GM21360 (cell line): ENCODE measurements at regions not wholly inside any gene's neighbourhood (a gene's known extent, or its start where the extent isn't known, plus 50 kb on each side); places are given as distances from the start of the nearest gene placed in this dataset.

Experiments used
- ATAC-seq: cut with Tn5 transposase; IDR thresholded peaks from one replicate; pipeline ENCODE4 v1.9.1; 2021; ENCODE audit warnings: mild to moderate bottlenecking, moderate library complexity; ENCODE audit not compliant: unreplicated experiment

DNA sequence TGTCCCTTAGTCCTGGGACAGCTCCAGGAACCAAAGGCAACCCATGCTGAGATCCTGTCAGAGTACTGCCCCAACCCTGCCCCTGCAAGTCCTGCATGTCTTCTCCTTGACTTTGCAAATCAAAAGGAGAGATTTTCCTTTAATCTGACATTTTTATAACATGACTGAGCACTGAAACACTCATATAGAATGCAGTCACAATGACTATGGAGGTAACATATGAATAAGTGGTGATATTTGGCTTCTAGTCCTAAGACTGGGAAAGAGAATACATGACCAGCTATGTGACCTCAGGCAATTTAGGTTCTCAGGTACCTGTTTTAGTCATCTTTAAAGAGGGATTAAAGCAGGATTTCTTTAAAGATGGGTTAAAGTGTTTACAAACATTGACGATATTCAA is 941.6 kb upstream of the CDH8 start:
- no peak for ATAC-seq

DNA sequence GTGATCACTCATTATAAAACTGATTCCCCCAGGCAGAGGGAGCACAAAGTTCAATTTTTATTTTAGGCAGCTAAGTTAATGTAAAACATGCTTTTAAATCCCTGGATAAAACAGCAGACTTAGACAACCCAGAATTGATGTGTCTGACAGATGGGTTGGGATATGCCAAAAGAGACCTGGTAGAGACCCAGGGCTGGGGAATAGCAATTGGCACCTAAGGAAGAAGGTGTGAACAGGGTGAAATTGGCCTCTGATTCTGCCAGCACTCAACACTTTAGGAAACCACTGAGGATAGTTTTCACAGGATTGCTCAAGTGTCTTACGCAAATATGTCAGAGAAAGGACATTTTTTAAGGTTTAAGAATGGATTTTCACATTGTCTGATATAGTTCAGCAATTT is 938.2 kb upstream of the CDH8 start:
- ATAC-seq = no peak

DNA sequence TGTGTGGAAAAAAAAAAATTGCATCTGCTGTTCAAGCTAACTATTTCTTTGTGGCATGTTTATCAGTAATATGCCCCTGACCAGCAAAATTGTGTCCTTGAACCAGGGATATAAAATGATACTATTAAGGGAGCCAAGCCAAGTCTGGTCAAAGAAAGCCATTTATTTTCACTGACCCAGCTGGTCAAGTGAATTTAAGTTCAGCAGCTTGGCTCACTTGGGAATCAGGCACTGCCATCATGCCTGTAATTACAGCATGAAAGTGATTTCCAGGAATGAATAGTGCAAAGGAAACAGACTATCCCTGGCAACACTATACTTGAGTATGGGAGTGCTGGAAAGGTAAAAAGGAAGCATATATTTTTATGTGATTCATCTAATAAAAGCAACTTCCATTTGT is 934.6 kb upstream of the CDH8 start:
- ATAC-seq = no peak

DNA sequence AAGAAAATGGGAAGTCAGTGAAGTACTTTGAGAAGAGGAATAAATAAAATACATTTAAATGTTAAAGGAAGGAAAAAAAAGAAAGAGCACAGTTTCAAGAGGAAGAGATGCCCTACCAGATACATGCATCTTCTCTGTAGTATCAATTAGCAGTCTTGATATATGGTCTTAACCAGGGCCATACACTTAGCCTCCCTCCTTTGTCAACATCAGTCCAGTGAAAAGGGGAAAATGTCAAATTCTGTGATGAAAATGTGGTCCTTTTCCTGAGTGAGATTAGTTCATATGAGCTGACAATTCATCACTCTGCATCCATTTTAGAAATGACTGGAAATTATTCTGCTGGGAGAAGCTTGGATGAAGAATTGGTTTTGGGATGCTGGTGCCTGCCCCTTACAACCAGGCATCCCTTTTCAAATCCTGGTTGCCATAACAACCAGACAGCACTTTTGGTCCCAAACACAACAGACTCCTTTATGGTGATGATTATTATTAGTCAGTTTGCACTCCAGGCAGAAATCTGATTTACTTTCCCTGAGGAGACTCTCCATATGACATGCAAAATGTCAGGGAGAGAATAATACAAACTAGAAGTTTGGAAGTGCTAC is 933.6 kb upstream of the CDH8 start:
- ATAC-seq = no peak

DNA sequence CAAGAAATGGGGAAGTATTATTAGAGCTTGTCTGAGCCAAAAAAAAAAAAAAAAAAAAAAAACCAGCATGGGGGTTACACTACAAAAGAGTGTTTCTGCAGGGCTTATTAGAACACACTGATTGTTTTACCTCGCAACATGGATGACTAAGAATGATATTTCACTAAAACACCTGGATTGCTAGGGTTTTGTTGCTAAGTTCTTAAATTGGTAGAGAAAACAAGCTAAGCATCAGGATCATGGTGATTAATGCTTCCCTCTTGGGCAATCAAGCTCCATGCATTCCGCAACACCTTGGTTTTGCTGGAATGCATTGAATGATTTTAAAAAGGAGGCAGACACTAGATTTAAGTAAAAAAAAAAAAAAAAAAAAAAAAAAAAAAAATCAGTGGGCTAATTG is 931.4 kb upstream of the CDH8 start:
- no peak for ATAC-seq

DNA sequence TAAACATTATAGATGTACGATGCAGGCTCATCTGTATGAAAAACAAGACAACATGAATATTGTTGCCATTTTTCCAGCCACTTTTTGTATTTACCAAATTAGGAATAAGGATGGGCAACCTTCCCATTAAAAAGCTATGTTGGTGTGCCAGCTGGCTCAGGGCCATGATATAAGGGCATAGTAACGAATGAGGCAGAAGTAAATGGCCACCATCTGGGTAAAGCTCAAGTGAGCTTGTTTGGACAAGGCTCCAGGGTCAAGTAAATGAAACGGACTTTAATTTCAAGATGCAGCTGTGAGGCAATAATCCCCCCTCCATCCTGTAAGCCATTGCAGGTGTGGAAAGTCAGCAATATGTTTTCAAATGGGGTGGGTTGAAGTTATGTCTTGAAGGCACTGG is 930.9 kb upstream of the CDH8 start:
- ATAC-seq = no peak

DNA sequence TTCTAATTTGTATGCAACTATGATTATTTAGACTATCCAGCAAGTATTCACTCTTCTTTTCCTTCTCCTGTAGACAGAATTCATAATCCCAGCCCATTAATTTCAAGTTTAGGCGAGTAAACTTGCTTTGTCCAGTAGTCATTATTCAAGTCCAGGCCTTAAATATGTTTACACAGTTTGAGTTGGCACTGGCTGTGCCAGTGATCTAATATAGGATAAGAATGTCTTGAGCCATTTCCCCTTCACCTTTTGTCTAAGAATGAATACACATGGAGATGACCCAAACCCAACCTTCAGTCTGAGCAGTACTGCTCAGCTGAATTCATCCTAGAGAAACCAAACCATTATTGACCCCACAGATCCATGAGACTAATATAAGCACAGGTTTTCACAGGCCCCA is 930.4 kb upstream of the CDH8 start:
- no peak for ATAC-seq

DNA sequence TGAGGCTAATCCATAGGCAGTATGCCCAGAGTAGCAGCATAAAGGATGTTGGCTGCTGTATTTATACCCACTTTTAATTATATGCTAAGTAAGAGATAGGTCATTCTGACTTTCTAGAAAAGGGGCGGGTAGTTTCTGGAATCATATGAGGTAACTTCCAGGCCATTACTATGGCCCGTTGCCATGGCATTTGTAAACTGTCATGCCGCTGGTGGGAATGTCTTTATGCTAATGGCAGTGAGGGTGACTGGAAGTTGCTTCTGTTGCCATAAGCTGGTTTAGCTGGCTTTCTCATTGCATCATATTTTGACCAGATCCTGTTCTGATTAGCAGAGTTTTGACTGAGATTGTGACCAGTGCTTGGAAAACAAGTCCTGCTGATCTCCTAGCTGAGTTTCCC is 929.6 kb upstream of the CDH8 start:
- no peak for ATAC-seq

DNA sequence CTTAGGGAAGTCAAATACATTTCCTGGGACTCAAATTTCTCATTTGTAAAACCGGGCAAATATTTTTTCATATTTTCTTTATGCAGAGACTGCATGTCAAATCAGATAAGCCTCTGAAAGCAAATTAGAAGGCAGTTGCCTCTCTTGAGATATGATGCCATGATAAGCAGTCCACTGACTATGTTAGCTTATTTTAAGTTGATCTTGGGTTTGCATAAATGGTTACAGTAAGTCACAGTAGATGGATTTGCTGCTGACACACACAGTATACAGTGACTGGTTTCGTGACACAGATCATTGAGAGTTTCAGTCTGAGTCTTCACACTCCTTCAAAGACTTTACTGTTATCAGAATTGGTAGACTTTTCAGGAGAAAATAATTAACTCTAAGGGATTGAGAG is 927.6 kb upstream of the CDH8 start:
- ATAC-seq = no peak

DNA sequence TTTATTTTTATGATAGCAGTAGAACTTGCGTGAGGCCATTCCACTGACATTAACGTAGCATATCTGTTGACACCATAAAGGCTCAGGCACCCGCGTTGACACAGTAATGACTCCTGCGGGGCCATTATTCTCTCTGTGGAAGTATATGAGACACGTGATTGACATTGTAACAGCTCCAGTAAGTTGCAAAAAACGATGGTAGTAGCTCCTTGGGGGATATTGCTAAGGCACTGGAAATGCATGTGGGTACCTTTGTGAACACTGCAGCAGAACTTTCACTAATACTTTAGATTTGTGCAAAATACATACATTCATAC is 918.8 kb upstream of the CDH8 start:
- no peak for ATAC-seq

DNA sequence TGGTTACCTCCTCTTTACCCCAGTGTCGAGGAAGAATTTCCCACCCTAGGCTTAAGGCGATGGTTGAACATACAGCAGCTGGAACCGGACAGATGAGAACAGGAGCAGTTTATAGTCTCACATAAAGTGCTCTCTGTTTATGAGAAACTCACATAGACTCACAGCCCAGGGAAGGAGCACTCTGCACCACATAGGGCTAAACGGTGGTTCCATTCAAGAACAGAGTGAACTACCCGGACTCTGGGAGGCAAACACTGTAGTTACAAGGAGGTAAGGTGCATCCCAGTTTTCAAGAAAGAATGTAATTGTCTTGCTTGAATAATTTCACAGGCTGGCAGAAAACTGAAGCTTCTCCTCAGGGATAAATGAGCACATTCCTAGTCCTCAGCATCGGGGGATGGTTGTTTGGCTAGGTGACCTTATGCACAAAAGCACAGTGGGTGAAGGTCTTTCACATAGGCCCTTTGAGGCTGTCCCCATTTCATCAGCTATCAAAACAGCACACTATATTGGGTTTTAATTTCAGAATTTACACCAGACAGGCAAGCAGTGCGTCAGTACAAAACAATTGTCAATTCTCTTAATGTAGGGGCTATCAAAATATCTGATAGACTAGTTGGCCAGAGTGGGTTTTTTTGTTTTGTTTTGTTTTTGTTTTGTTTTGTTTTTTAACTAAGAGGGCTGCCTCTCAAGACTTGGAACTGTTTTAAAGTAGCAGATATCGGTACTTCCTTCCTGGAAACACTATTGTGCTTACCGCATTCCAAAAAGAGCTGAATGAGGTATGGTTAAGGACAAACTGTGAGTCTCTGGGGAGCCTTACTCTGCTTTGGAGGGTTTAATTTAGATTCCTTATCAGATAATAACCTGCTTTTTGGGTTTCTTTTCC is 918.1 kb upstream of the CDH8 start:
- ATAC-seq = no peak

DNA sequence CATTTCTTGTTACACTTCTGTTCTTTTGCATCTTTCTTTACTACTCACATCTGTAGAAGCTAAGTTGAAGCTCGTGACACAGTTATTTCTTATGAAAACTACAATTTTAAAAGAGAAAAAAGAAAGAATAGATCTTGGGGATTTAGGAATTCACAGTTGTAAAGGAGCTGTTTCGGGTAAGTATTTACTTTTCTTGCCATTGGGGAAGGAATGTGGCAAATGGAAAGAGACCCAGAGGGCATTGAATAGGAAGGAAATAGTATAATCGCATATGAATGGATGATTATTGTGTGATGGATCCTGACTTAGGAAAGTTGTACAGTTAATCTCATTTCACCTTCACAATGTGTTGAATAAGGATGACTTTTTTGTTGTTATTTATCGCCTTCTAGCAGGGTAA is 914.1 kb upstream of the CDH8 start:
- ATAC-seq = no peak

DNA sequence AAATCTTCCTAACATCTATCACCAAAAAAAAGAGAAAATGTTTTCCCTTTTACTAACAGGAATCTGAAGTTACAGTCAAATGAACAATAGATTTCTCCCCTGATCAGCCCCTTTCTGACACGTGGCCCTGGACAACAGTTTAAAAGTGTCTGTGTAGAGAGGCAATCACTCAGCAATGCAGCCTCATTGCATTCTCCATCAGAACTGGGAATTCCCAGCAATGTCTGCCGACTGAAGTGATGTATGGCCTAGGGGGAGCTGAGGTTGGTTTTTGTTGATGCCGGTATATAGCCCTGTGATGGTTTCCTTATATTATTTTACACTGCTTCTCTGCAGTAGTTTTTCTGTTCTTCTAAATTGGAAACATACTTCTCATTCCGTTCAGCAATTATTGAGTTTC is 904.3 kb upstream of the CDH8 start:
- no peak for ATAC-seq

DNA sequence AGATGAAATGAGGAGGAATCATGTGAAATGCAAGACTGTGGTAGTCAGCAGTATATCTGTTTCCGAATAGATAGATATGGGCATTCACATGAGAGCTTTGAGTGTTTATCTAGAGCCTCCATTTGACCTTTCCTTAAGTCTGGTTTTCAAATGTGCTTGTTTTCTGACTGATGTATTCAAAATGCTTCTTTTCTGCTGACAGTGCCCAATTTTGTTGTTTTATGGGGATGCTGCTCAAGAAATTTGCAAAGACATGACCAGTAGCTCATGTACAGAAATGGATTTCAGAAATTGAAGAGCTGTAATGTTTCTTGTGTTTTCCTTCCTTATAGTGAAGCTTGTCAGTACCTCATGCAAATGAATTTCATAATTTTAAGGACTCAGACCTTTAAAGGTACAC is 903.4 kb upstream of the CDH8 start:
- ATAC-seq = no peak

DNA sequence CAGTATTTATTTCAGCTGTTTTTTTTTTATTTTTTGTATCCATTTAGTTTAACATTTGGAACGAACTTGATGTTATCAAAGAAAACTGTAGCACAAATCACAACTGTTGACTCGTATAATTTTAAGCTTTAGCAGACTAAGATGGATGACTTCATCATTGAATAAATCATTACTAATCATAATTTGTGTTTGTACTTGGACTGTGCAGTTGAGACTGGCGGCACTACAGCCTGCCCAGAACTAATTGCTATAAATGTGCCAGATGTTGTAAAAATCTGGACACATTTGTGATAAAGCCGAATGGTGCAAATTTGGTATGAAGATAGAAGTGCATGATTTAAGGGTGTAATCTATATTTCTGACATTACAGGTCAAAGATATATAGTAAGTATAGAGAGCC is 897.7 kb upstream of the CDH8 start:
- ATAC-seq = no peak

DNA sequence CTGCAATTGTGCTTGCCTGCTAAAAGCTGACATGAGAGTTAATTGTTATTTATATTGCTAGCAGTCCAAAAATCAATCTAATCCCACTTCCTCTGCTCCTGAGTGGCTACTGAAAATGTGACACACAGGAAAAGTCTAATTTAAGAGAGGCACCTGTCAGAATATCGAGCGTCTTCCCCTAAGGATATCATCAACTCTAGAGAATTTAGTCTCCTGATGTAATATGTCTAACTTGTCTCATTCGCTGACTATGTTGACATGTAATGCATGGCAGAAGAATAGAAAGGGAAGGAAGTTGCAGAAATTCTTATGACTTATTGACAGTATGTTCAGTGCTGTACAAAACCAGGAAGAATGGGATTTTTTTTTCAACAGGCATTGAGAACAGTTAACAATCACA is 893.4 kb upstream of the CDH8 start:
- no peak for ATAC-seq

DNA sequence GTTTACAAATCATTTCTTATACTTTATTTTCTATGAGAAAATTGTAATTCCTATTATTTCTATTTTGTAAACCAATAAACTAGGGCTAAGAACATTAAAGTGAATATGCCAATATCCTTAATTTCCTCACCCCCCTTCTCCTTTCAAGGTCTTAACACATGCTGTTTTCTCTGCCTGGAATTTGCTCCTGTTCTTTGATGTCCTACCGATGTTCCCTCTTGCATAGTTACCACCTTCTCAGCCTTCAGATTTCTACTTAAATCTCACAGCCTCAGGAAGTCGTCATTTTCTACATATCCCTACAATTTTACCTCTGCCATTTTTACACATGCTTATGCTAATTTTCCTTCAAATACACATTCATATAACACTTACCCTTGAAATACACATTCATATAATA is 890.9 kb upstream of the CDH8 start:
- ATAC-seq = no peak

DNA sequence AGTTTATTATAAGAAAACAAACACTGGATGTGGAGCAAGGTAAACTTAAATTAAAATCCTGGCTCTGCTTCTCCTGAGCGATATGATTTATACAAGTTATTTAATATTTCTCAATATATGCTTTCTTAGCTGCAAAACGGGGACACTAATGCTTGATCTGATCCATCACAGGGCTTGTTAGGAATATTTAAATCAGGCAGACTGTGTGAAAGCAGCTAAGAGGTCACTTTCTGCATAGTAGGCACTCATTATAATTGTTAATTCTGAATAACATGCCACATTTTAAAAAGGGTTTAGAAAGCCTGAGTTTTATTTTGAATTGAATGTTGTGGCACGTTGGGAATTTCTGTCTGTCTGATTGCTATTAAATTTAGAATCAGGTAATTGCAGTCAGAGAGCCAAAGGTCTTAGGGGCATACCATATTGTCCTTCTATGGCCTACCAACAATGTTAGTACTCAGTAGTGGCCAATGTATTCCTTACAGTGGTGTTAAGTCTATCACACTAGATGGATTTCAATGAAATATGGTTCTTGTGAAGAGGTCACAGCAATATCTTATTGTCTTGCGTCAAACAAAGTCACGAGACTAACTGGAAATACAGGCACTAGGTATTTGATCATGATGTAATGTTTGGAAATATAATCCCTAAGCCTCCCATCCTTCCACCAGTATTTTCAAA is 890.0 kb upstream of the CDH8 start:
- ATAC-seq = no peak

DNA sequence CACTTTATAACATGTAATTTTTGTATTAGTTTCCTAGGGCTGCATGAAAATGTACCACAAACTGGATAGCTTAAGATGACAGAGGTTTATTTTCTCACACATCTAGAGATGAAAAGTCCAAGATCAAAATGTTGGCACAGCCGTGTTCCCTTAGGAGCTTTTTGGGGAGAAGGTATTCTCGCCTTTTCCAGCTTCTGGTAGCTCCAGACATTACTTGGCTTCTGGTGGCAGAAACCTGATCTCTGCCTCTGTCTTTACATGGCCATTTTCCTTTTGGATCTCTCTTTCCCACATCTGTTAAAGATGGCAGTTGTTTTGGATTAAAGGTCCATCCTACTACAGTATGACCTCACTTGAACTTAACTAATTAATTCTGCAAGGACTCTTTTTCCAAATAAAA is 885.7 kb upstream of the CDH8 start:
- ATAC-seq = no peak

DNA sequence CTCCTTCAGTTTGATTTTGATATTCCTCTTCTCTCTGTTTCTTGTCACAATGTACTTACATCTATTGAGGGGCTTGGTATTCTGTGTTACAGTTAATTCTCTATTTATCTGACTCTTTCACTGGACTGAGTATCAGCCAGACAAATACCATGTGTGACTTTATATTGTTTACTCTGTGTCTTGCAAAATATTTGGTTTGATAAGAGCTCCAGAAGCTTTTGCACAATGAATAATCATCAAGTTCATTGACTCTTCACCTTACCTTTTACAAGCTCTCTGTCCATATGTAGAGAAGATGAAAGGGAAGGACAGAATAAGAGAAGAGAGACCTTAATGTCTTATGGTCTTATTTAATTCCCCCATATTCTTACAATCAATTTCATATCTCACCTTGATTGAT is 877.7 kb upstream of the CDH8 start:
- ATAC-seq = no peak

DNA sequence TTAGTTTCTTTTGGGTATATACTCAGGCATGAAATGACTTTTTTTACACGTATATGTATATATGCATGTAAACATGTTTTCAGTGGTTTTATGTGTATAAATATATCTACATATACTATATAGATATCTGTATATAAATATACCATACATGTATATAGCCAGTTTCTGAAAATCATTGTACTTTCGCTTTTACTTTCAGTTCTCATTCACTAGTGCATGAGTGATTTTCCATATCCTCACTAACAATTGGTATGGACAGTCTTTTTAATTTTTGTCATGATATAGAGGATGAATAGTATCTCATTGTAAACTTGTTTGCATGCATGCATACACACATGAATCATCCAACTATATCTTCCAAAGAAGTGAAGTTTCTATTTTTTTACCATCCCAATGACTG is 877.1 kb upstream of the CDH8 start:
- ATAC-seq = no peak

DNA sequence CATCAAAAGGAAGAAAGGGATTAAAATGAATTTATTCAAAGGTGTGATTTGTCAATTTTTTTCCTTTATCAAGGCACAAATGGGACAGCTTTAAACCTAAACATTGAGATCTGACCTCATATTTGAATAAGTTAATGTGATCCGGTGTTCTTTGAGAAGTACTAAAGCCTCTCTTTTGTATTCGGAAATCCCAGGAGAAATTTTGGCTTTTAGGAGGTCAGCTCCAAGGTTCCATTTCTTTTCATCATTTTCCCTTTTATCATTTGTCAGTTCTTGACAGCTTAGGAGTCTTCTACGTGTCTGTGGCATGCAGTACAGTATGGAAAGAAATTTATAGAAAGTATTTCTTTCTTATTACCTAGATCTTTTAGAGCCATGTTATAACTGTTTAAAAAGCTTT is 873.4 kb upstream of the CDH8 start:
- ATAC-seq = no peak
